Jurkat, Clone E6-1 (cell line): ENCODE measurements at regions not wholly inside any gene's neighbourhood (a gene's known extent, or its start where the extent isn't known, plus 50 kb on each side); places are given as distances from the start of the nearest gene placed in this dataset.

ENCODE experiments used
- DNase-seq: peaks from one replicate; pipeline ENCODE4 v3.0.0-alpha.2; 2011; ENCODE audit warnings: low read depth, low spot score
- H3K4me3 ChIP-seq: 2 replicates; pipeline ENCODE4 v1.5.1; 2011; ENCODE audit warnings: mild to moderate bottlenecking, low read length, control low read depth, moderate library complexity

GRCh38 chr7:156105337-156106106 lies 293.3 kb upstream of the SHH start:
- H3K4me3 ChIP-seq: no peak overlapping the region

GRCh38 chr7:156104501-156105336 lies 292.5 kb upstream of the SHH start:
- H3K4me3 ChIP-seq: no peak overlapping the region
- DNase-seq: no peak

More at GRCh38 chr7:156105337-156106106, 293.3 kb upstream of the SHH start:
- no peak for DNase-seq

DNA sequence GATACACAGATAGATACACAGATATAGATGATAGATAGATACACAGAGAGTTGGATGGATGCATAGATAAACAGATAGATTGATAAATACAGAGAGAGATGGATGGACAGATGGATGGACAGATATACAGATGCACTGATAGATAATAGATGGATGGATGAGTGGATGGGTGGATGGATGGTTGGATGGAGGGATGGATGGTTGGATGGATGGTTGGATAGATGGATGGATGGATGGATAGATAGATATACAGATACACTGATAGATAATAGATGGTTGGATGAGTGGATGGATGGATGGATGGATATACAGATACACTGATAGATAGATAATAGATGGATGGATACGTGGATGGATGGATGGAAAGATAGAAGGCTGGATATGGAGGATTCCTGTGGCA lies 290.0 kb upstream of the SHH start:
- H3K4me3 ChIP-seq: no peak overlapping the region
- no peak for DNase-seq

DNA sequence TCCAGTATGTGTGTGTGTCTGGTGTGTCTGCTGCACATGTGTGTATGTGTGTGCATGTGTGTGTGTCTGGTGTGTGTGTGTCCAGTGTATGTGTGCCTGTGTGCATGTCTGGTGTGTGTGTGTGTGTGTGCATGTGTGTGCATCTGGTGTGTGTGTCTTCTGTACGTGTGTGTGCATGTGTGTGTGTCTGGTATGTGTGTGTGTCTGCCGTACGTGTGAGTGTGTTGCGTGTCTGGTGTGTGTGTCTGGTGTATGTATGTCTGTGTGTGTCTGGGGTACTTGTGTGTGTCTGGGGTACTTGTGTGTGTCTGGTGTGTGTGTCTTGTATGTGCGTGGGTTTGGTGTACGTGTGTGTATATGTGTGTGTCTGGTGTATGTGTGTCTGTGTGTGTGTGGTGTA lies 289.1 kb upstream of the SHH start:
- H3K4me3 ChIP-seq: no peak overlapping the region
- no peak for DNase-seq

DNA sequence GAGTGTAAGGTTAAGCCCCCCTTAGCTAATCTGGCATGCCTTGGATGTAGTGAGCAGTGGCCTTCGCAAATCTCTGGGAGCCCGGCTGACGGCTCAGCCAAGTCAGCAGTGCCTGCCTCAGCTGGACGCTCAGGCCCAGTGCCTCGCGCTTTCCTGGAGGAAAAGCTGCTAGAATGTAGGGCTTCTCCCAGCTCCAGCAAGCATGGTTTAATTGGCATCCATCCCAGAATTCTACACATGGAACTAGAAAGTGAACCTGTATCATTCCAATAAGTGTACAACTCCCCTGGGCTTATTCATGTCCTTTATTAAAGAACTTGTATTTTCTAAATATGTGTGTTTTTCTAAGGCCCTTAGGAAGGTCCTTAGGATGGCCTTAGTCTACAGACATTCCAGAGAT lies 287.8 kb upstream of the SHH start:
- DNase-seq: no peak
- no peak overlapping the region for H3K4me3 ChIP-seq

GRCh38 chr7:156099085-156099484 lies 286.8 kb upstream of the SHH start:
- H3K4me3 ChIP-seq: no peak overlapping the region
- no peak for DNase-seq

DNA sequence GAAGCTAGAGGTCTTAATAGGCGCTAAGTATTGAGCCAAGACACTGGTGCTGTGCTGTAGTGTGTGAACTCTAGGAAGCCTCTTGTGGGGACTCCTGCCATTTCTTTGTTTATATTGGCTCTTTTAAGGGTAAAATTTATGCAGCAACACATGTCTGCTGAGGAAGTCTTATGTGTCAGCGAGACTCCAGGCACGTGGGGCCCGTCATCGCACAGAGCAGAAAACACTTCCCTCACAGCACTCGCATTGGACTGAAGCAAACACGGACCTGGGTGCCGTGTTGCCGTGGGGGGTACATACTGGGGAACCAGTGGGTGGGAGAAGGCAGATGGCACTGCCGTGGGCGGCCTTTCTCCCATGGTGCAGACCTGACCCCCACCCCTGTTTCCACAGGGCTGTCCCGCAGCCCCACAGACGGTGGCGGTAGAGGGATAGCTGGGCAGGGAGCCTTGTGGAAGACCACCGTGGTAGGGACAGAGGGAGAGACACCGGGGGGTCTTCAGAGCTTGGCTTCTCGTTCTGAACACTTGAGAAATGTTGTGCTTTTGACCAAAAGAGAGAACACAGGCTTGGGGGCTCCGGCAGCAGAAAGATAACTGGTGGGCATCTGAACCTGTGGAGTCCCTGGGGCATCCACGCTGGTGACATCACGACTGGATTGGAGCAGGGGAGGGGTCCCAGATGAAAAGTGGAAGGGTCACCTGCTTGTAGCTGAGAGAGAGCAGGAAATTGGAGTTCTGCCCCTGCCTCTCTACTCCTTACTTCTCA lies 284.7 kb upstream of the SHH start:
- H3K4me3 ChIP-seq: no peak overlapping the region
- no peak for DNase-seq

GRCh38 chr7:156095908-156096539 lies 283.8 kb upstream of the SHH start:
- peak; percentile 70 for DNase-seq
- H3K4me3 ChIP-seq: no peak overlapping the region

- no peak for DNase-seq
- no peak overlapping the region for H3K4me3 ChIP-seq
Measured at GRCh38 chr7:156094350-156095146, 282.3 kb upstream of the SHH start.

- DNase-seq: no peak
- no peak overlapping the region for H3K4me3 ChIP-seq
Measured at GRCh38 chr7:156092307-156092706, 280.0 kb upstream of the SHH start.

DNA sequence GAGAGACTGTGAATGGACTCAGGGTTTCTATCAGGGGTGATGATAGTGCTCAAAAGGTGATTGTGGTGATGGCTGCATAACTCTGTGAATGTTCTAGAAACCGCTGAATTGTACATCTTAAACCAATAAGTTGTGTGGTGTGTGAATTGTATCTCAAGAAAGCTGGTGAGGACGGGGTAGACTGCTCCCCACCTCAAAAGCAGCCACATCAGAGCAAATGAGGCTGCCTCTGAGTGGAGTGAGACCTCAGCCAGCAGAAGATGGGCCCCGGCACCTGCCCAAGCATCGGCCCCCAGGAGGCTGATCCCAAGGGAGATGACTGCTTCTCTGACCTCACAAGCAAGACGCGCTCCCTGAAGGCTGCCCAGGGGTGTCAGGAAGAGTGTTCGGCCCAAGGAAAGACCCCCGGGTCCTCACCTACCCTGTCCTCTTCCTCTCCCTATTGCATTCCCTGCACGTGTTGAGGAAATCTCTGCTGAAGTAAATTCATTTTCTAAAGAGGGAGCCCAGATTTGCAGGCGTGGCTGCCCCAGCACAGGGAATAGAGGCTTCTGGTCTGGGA lies 279.3 kb upstream of the SHH start:
- H3K4me3 ChIP-seq: no peak overlapping the region
- peak; percentile 39 for DNase-seq

- DNase-seq: no peak
- H3K4me3 ChIP-seq: no peak overlapping the region
Measured at GRCh38 chr7:156090988-156091387, 278.7 kb upstream of the SHH start.

GRCh38 chr7:156089222-156089621 lies 277.0 kb upstream of the SHH start:
- no peak for DNase-seq
- H3K4me3 ChIP-seq: no peak overlapping the region

DNA sequence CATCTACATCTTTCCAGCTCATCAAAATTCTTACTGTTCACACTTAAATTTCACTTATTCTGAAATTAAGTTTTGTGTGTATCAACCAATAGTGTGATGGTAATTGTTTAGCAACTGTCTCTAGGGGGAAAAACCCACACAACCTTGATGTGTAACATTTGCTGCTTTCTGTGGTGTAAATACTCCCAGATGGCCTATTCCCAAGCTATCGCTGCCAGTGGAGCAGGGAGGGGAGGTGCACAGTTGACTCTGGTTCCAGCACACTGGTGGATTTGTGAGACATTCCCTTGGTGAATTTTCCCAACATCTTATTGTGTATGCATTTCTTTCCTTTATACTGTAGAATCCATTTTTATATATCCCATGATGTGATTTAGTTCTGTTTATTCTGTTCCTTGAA lies 275.9 kb upstream of the SHH start:
- no peak overlapping the region for H3K4me3 ChIP-seq
- no peak for DNase-seq

- H3K4me3 ChIP-seq: no peak overlapping the region
- no peak for DNase-seq
Measured at GRCh38 chr7:156082048-156083040, 270.1 kb upstream of the SHH start.

DNA sequence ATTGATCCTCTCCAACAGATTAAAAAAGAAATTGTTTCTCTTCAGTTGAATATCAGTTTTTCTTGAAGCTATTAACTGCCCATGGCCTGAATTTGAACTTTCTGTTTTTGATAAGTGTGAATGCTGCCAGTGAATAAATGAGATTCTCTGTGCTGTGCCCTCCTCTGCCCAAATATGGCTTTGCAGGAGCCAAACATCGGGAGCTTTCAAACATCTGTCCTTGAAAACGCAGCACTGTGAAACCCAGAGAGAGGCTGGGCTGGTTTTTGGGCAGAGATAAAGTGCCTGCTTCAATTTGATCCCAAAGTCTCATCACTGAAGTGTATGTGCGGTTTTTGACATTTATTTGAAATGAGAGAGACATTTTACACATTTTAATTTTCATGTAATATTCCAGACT lies 268.3 kb upstream of the SHH start:
- no peak overlapping the region for H3K4me3 ChIP-seq
- no peak for DNase-seq

DNA sequence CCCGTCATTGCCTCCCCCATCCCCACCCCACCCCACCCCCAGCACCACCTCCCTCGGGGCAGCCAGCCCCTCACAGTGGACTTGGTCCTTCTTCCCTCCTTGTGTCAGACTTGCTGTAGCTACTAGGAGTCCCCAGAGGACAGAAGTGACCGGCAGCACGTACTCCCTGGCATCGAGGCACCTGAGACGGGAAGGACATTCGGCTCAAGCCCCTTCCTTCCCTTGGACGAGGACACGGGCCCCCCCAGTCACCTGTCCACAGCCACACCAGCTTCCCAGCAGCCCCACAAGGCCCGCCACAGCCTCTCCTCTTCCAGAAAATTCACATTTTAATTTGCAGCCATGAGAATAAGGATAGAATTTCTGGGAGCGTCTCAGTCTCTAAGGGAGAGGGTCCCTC lies 267.8 kb upstream of the SHH start:
- no peak overlapping the region for H3K4me3 ChIP-seq
- DNase-seq: no peak
